ENCODE measurements at regions not wholly inside any gene's neighbourhood (a gene's known extent, or its start where the extent isn't known, plus 50 kb on each side); places are given as distances from the start of the nearest gene placed in this dataset.
A peak's percentile ranks its signal among the peaks of the same experiment; 100 is the strongest.
"Not testable (repeated sequence)": the region's sequence is repeated elsewhere in the genome, so short reads cannot be mapped to it uniquely, and the experiment has no call there.

GRCh38 chr9:75197561-75197960, 109.2 kb downstream of the OSTF1 start:
- DNase-seq: no peak

GRCh38 chr9:75198436-75198835, 110.1 kb downstream of the OSTF1 start:
- no peak for DNase-seq

- DNase-seq: peak; percentile 13
Measured at GRCh38 chr9:75200892-75201470, 112.7 kb downstream of the OSTF1 start.

GRCh38 chr9:75201480-75202209, 113.3 kb downstream of the OSTF1 start:
- DNase-seq: no peak

- not testable (repeated sequence) for DNase-seq
Measured at GRCh38 chr9:75207997-75208396, 119.7 kb downstream of the OSTF1 start.

- no peak for DNase-seq
Measured at GRCh38 chr9:75210215-75210614, 121.9 kb downstream of the OSTF1 start.

- DNase-seq: no peak
Measured at GRCh38 chr9:75213765-75214164, 125.5 kb downstream of the OSTF1 start.

GRCh38 chr9:75226403-75227139, 138.3 kb downstream of the OSTF1 start:
- no peak for DNase-seq

GRCh38 chr9:75228893-75229292, 140.6 kb downstream of the OSTF1 start:
- no peak for DNase-seq

- no peak for DNase-seq
Measured at GRCh38 chr9:75229605-75230332, 141.5 kb downstream of the OSTF1 start.

GRCh38 chr9:75230469-75230868, 142.2 kb downstream of the OSTF1 start:
- DNase-seq: no peak

- DNase-seq: no peak
Measured at GRCh38 chr9:75231167-75231566, 142.9 kb downstream of the OSTF1 start.

- no peak for DNase-seq
Measured at GRCh38 chr9:75233011-75233410, 144.7 kb downstream of the OSTF1 start.

GRCh38 chr9:75235632-75236031, 147.3 kb downstream of the OSTF1 start:
- no peak for DNase-seq

- peak; percentile 35 for DNase-seq
Measured at GRCh38 chr9:75238311-75238976, 150.1 kb downstream of the OSTF1 start.

- no peak for DNase-seq
Measured at GRCh38 chr9:75239176-75239575, 150.9 kb downstream of the OSTF1 start.

GRCh38 chr9:75242426-75242825, 154.1 kb downstream of the OSTF1 start:
- DNase-seq: no peak

GRCh38 chr9:75246949-75247348, 158.6 kb downstream of the OSTF1 start:
- no peak for DNase-seq

GRCh38 chr9:75265525-75265972, 177.2 kb downstream of the OSTF1 start:
- DNase-seq: peak; percentile 46

- no peak for DNase-seq
Measured at GRCh38 chr9:75269197-75269596, 180.9 kb downstream of the OSTF1 start.

- DNase-seq: not testable (repeated sequence)
Measured at GRCh38 chr9:75273055-75273454, 184.7 kb downstream of the OSTF1 start.

GRCh38 chr9:75274781-75275180, 186.5 kb downstream of the OSTF1 start:
- DNase-seq: no peak

- no peak for DNase-seq
Measured at GRCh38 chr9:75282047-75282446, 193.7 kb downstream of the OSTF1 start.
